ENCODE measurements at regions not wholly inside any gene's neighbourhood (a gene's known extent, or its start where the extent isn't known, plus 50 kb on each side); places are given as distances from the start of the nearest gene placed in this dataset.

DNA sequence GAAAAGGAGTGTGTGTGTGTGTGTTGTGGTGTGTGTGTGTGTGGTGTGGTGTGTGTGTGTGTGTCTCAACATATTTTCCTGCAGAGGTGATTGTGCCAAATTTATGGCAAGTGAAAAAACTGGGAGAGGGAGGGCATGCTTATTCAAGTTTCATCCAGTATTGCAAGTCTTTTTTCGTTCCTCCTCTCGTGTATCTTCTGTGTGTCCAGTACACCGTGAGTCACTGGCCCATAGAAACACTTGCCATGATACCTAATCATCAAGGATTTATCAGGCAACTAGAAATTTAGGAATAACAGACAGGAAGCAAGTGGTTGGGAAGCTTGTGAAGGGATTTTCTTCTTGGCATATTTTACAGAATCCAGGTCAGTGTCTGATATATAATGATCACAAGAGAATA, 820.5 kb downstream of the GATA3 start:
- DNase-seq (ENCODE audit: low read depth, low spot score): no peak

DNA sequence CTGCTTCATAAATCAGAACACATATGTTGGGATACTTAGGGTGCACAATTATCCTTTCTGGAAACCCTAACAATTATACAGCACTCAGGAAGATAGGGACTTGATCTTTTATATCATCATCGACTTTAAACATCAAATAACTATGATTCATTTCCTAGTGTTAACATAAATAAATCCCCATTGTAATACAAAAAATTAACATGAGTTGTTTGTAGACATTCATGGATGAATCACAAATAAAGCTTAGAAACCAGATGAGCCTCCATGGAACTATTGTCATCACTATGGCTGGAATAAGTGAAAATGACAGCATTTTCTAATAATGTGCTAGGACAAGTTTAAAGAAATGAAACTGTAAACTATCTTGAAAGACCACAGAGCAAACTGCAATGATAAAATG, 821.7 kb downstream of the GATA3 start:
- no peak for DNase-seq (ENCODE audit: low read depth, low spot score)

DNA sequence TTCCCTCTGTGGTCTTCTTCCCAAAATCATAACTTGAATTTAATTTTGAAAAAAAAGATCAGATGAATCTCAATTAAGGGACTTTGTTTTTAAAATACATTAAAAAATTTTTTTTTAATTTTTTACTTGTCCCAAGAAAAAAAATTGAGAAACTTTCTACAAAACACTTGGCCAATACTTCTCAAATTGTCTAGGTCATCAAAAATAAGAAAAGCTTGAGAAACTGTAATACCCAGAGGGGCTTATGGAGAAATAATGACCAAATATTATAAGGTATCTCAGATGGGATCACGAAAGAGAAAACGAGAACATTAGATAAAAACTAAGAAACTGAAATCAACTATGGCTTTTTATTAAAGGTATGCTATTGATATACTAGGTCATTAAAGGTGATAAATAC, 835.0 kb downstream of the GATA3 start:
- no peak for DNase-seq (ENCODE audit: low read depth, low spot score)

DNA sequence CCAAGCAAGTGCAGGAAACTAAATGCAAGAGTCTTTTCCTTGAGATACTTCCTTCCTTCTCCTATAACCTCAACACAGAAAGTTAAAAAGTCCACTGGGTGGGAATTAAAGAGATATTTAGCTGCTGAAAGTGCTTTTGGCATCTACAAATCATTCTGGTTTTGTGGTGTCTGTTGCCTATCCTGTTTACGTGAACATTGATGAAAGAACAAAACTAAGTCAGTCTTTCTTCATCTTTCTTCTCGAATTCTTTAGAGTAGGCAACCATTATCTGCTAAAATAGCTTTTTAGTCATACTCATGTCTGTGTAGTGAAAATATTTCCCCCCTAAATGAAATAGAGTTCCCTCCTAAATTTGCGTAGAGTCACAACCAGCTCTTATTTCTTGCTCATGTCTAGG, 838.6 kb downstream of the GATA3 start:
- no peak for DNase-seq (ENCODE audit: low read depth, low spot score)

DNA sequence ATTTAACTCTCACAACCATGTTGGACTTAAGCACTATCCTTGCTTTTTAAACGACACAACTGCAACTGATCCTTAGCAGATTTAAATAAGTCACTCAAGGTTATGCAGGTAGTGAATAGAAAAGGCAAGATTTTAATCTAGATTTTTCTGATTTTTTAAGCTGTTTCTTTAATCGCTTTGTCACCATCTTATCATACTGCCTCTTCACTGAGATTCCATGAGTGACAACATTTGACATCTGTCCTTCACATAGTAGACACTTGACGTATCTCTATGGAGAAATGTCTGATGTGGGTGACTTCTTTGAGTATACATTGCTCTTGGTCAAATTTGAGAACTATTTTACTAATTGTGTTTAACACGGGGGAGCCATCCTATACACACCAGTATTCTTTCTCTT, 839.7 kb downstream of the GATA3 start:
- no peak for DNase-seq (ENCODE audit: low read depth, low spot score)

DNA sequence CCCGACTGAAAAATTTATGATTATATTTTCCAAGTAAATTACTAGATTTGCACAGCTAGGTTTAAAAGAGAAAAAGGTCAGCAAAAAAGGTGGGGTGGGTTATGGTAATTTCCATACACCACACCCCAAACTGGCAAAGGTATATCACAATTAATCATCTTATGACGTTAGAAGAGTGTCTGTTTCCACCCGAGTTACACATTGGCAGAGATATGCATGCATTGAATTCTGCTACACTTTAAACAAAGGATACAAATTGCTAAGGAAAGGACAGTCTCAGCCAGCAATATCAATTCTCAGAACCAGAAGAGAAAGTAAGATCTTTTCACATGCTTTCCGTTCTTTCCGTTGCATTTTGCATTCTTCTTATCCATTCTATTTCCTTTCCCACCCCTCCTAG, 843.3 kb downstream of the GATA3 start:
- no peak for DNase-seq (ENCODE audit: low read depth, low spot score)

DNA sequence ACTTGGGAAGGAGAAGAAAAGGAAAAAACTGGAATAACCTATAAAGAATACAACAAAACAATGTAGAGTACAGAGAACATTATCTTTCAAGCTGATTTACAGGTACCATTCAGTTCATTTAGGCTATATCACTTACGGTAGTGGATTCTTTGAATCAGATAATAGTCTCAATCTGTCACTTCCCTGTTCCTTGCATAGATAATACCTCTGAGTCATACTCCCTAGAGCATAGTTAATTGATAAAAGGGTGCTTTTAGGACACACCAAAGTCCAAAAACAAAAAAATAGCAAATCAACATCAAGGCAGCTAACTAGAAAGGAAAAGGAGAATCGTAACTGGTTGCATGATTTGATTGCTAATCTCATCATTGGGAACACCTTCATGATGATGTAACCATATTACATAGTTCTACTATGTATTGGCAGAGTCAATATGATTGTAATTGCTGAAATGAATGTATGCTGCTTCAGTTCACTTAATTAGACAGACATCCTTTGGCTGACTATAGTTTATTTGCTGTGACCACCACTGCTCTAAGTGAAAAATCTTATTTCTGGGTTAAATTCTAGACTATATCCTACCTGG, 844.4 kb downstream of the GATA3 start:
- DNase-seq (ENCODE audit: low read depth, low spot score): no peak

DNA sequence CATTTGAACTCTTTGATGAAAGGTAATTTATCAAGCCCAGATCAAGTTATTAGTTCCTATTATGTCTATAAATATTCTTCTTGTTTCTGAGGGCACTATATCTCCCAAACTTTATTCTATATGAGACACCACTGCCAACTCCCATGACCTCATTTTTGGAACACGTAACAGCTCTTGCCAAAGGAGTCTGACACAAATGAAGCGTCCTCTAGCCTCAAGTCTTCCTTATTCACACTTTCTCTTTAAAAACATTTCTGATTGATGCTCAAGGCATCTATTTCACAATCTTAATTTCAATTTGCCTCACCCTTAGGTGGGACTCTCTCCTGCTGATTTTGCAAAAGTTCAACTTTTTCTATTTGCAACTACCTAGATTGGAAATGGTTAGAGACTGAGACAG, 848.4 kb downstream of the GATA3 start:
- DNase-seq (ENCODE audit: low read depth, low spot score): no peak

DNA sequence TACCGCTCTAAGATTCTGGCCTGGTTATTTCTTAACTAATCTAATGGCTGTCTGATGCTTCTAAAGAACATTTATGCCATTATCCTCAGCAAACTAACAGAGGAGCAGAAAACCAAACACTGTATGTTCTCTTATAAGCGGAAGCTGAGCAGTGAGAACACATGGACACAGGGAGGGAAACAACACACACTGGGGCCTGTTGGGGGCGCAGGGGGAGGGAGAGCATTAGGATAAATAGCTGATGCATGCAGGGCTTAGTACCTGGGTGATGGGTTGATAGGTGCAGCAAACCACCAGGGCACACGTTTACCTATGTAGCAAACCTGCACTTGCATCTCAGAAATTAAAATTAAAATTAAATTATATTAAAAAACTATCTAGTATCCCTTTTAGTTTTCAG, 853.5 kb downstream of the GATA3 start:
- DNase-seq (ENCODE audit: low read depth, low spot score): no peak

DNA sequence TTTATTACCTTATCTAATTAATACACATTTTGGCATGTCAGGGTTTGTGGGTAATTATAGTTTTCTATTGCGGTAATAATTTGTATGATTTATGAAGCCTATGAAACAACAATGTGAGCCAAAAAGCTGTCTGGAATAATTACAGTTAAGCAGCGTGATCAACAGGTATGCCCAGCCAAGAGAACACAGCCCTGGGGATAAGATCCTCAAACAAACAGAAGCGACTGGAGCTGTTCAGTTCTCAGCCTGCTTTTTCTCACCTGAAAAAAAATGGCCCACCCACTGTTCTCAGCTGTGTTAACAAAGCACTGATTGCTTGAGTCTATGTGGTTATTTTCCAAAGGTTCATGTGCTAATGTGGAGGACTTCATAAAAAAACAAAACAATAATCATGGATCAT, 855.8 kb downstream of the GATA3 start:
- no peak for DNase-seq (ENCODE audit: low read depth, low spot score)

DNA sequence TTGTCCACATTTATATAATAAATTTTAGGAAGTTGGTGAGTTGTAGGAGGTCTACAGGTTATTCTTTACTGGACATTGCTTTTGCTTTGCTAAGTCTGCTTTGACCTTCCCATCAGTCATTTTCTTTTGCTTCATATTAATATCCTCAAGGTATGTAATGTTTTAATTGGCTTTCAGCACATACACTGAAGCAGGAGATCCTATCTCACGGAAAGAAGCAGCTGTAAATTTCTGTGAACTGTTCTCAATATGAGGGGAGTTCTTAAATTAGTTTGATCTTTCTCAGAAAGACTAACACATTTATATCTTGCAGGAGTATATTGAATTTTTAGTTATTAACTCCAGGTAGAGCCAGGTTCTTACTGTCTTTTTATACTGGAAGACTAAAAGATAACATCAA, 856.5 kb downstream of the GATA3 start:
- DNase-seq (ENCODE audit: low read depth, low spot score): no peak

DNA sequence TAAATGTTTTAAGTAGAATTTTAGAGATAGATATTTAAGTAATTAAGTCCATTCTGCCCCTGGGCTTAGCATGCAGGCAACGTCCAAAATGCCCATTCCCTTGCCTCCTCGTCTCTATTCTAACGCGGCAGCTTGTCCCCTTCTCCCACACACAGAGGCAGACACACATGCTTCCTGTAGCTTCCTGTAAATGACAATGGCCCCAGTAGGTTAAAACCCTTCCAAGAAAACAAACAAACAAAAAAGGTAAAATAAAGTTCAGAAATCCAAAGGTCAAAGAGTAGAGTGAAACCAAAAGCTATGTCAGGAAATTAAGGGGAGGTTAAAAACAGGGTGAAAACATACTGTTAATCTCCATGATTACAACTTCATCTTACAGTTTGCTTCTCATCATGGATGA, 857.6 kb downstream of the GATA3 start:
- no peak for DNase-seq (ENCODE audit: low read depth, low spot score)

DNA sequence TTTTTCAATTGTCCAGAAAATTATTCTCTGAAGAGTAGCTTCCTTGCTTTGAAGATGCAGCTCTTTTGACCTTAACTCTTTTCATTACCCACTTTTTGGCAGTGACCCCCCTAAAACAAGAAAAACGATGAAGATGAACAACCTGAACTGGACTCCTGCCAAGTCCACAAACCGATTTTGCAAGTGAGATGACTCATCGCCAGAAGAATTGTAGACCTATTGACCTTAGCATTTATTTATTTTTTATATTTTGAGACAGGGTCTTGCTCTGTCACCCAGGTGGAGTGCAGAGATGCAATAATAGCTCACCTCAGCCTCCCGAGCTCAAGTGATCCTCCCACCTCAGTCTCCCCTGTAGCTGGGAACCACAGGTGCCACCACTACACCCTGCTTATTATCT, 859.2 kb downstream of the GATA3 start:
- no peak for DNase-seq (ENCODE audit: low read depth, low spot score)

DNA sequence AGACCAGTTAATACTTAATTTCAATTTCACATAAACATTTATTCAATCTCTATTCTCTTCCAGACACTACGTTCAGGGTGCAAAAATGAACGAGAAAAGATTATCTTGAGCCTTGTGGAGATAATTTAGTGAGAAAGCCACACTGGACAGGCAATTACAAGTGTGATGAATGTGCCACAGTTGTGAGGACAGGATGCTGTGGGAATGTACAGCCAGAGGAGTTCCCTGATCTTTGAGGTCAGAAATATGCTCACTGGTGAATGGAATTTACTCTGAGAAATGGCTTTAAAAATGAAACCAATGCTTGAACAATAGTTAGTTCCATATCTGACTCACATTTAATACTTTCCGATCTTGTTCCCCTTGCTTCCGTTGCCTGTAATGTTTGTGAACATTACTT, 864.8 kb downstream of the GATA3 start:
- no peak for DNase-seq (ENCODE audit: low read depth, low spot score)

DNA sequence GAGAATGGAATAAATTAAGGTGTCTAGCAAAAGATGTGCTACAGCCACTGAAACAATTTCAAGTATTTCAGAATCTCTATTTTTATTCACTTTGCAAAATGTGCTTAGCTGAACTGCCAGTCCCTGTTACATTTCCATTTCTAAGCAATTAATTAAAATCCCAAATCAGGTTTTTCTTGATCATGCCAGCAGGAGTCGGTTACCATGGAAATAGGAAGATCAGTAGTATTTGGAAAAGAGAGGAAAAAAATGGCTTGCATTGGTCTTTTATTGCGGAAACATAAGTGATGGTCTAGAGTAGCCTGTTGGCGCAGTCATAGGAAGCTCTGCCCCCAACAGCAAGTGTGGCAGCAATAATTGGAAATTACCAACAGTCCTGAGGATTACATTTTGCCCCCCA, 867.1 kb downstream of the GATA3 start:
- DNase-seq (ENCODE audit: low read depth, low spot score): no peak

DNA sequence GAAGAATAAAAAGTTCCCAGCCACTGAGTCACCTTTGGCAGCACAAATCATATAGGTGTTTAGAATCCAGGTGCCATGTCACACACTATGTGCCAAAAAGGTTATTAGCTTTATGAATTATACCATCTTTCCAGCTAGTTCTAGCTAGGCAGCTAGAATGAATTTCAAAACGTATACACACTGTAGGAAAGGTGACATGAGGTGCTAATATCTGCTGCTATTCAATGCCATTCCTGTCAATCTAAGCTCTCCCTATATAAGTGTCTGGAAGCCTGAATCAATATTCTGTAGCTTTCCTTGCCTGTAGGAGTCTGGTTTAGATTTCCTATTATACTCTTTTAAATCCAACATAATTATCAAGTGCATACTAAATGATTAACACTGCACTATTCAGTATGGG, 868.6 kb downstream of the GATA3 start:
- DNase-seq (ENCODE audit: low read depth, low spot score): no peak

DNA sequence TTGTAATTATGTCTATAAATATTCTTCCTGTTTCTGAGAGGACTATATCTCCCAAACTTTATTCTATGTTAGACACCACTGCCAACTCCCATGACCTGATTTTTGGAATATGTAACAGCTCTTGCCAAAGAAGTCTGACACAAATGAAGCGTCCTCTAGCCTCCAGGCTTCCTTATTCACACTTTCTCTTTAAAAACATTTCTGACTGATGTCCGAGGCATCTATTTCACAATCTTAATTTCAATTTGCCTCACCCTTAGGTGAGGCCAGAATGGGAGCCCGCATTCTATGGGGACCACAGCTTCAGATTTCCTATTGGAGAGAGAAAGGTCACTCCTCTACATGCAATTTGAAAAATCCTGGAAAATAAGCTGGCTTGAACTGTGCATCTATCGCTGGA, 873.2 kb downstream of the GATA3 start:
- DNase-seq (ENCODE audit: low read depth, low spot score): no peak

DNA sequence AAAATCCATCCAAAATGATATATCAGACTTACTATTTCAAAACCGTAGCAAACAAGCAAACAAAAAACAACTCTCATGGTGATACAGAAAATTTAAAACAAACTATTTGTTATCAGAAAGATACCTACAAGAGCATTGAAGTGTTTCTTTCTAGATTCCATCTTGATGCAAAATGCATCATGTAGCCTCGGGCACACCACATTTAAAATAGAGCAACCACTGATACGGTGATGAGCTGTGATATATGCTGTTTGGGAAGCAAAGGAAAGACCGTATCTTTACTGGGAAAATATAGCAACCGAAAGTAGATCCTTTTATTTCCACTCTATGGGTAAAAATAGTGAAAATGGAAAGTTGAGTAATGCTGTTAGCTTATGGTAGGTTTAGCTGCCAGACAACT, 892.0 kb downstream of the GATA3 start:
- no peak for DNase-seq (ENCODE audit: low read depth, low spot score)

DNA sequence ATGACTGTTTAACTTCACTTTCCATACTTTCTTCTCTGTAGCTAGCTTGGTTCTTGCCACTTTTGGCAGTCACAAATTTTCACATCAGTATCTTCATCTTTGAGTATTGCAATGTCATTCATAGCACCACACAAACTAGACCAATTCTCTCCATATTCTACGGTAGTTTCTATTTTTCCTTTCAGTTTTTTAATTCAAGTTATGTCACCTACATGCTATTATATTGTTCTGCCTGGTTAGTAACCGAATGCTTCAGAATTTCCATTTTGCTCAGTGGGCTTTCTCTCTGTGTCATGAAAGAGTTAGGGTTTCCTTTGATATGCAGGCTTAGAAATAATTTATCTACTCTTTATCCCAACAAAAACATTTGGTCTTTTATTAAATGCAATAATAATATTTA, 896.5 kb downstream of the GATA3 start:
- DNase-seq (ENCODE audit: low read depth, low spot score): no peak

DNA sequence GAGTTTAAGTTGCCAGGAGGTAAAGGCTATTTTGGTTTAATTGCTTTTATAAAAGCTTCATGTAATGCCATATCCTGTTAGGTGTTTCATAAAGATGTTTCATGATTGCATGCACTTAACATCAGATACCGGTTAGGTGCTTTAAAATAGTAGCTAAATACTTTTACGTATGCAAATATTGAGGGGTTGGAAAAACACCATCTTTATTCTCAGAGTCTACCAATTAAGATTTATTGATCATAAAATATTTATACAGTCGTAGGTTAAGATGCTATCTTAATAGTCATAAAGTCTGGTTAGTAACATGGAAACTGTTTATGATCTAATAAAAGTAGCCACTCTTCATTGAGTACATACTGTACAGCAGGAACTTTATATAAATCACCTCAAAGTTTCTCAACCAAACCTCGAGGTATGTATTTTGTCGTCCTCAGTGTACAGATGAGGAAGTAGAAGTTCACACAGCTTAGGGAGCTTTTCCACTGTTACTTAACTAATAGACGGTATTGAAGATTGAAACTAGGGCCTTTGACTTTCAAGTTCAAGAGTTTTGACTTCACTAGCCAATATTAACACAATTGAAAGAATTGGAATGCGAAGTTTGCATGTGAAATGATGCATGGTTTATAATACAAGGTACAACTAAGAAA, 897.1 kb downstream of the GATA3 start:
- no peak for DNase-seq (ENCODE audit: low read depth, low spot score)

DNA sequence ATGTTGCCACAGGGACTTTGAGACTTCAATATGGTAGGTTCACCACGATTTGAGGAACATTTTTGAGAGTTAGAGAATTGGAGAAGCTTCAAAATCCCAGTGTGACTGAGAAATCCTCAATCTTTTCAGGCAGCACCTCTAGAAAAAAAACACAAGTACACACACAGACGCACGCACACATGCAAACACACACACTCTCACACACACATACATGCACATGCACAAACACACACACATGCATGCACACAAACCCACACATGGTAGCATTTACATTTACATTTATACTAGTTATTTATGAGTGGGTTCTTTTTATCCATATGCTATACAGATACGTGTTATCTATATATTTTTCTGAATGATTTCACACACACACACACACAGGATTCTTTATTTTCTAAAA, 901.9 kb downstream of the GATA3 start:
- DNase-seq (ENCODE audit: low read depth, low spot score): no peak

DNA sequence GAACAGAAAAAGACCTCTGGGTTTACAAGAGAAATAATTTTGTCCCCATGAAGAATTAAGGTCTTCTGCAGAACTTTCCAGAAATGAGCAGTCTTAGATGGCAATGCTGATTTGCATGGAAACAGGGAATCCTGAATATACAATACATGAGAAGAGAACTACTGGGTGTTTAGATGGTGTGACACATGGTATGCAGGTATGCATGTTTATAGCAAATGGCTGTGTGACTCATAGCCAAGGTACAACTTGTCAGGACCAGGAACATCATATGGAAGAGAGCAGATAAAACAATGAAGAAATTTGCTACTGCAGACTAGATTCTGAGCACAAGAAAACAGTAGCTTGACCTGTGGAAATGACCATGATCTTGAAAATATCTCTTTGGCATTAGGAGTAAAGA, 907.8 kb downstream of the GATA3 start:
- no peak for DNase-seq (ENCODE audit: low read depth, low spot score)

DNA sequence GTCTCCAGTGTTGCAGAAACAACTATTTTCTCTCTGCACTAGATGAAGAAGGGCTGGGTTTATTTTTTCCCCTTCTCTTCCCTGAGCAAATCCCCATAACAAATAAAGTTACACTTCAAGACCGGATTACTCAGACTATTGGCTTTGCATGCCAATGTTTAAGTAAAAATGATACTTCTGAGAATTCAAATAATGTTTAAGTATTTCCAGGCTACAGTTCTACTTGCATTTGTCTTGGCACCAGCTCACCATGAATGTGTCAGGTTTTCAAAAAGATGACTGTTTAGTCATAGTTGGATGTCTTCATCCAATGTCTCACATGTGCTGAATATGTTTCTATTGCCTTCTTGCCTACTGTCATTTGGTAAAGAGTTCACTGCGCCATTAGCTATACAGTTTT, 912.6 kb downstream of the GATA3 start:
- no peak for DNase-seq (ENCODE audit: low read depth, low spot score)

DNA sequence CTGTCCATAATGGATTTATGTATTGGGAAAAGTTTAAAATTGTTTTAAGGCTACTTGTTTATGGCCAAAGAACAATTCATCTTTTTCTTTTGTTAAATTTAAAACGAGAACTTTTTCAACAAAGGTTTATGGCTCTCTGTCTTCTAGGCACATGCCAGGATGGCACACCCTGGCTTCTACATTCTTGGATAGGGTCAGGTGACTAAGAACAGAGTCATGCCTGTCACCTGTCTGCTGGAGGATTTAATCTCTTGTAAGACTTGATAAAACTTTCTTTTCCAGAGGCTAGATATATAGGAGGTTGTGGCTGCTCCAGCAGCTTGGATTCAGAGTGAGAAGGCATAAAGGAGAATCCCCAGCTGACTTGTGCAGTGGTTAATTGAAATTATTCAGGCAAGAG, 915.4 kb downstream of the GATA3 start:
- DNase-seq (ENCODE audit: low read depth, low spot score): no peak

Measured in iPS DF 19.7 (cell line).